IMR-90 (cell line): ENCODE measurements at regions not wholly inside any gene's neighbourhood (a gene's known extent, or its start where the extent isn't known, plus 50 kb on each side); places are given as distances from the start of the nearest gene placed in this dataset.

Source experiments
- ATAC-seq: fragments of 200-7000 bp; cut with Tn5 transposase; 2 replicates; pipeline ENCODE4 v1.9.1; 2020; ENCODE audit warnings: low read depth, mild to moderate bottlenecking, moderate library complexity
- BruUV-seq: library from RNA; stranded (reverse); fragments of 400-500 nt; replicated peaks from 2 replicates; lab custom pipeline; 2021; lab: Mats Ljungman, UMichigan
- CTCF ChIA-PET: fragments of 300-600 bp; formaldehyde crosslinking; extraction: SDS; loops from one replicate; lab custom pipeline; 2021; ENCODE audit warnings: antibody characterized with exemption; lab: Yijun Ruan, JAX
- POLR2A ChIA-PET: fragments of 300-600 bp; sonication (Branson Sonifier 250); formaldehyde crosslinking; loops from one replicate; lab custom pipeline; 2022; ENCODE audit warnings: antibody characterized with exemption; ENCODE audit not compliant: unreplicated experiment; lab: Charles Lee
- DNase-seq: peaks from one replicate; pipeline ENCODE4 v3.0.0; 2013
- H2AFZ ChIP-seq: replicated peaks from 2 replicates; pipeline ENCODE3; 2013; ENCODE audit warnings: low read length, mild to moderate bottlenecking; ENCODE audit not compliant: poor library complexity
- H2AK5ac ChIP-seq: 2 replicates; pipeline ENCODE4 v1.6.1; 2013; ENCODE audit warnings: low read depth, low read length, inconsistent platforms
- H2AK9ac ChIP-seq: replicated peaks from 2 replicates; pipeline ENCODE3; 2013; ENCODE audit warnings: mild to moderate bottlenecking, low read depth, low read length, moderate library complexity; ENCODE audit not compliant: poor library complexity
- H2BK120ac ChIP-seq: 2 replicates; pipeline ENCODE4 v1.6.1; 2013; ENCODE audit warnings: low read depth, low read length, inconsistent platforms
- H2BK15ac ChIP-seq: 3 replicates; pipeline ENCODE4 v1.6.1; 2013; ENCODE audit warnings: low read depth, low read length, inconsistent platforms
- H2BK20ac ChIP-seq: 2 replicates; pipeline ENCODE4 v1.6.1; 2013; ENCODE audit warnings: low read depth, mild to moderate bottlenecking, inconsistent platforms, low read length, moderate library complexity
- H2BK5ac ChIP-seq: 2 replicates; pipeline ENCODE4 v1.6.1; 2013; ENCODE audit warnings: mild to moderate bottlenecking, low read depth, low read length, inconsistent platforms; ENCODE audit not compliant: poor library complexity, severe bottlenecking
- H3K14ac ChIP-seq: replicated peaks from 2 replicates; pipeline ENCODE4 v1.6.1; 2013; ENCODE audit warnings: low read depth, low read length, inconsistent platforms
- H3K18ac ChIP-seq: 2 replicates; pipeline ENCODE4 v1.6.1; 2013; ENCODE audit warnings: low read depth, low read length, control low read depth
- H3K23ac ChIP-seq: 2 replicates; pipeline ENCODE4 v1.6.1; 2013; ENCODE audit warnings: low read depth, low read length, inconsistent platforms
- H3K27ac ChIP-seq: 2 replicates; pipeline ENCODE4 v1.5.1; 2013; ENCODE audit warnings: mild to moderate bottlenecking, control low read depth, low read length; ENCODE audit not compliant: insufficient read depth
- H3K27me3 ChIP-seq: 2 replicates; pipeline ENCODE4 v1.6.1; 2013; ENCODE audit warnings: low read length; ENCODE audit not compliant: control insufficient read depth, insufficient read depth
- H3K36me3 ChIP-seq: 2 replicates; pipeline ENCODE4 v1.6.1; 2013; ENCODE audit warnings: low read length, mixed read lengths; ENCODE audit not compliant: control insufficient read depth, insufficient read depth
- H3K4ac ChIP-seq: 2 replicates; pipeline ENCODE4 v1.6.1; 2013; ENCODE audit warnings: low read depth, low read length, inconsistent platforms
- H3K4me1 ChIP-seq: 2 replicates; pipeline ENCODE4 v1.6.1; 2013; ENCODE audit warnings: low read length, mixed read lengths; ENCODE audit not compliant: control insufficient read depth, insufficient read depth
- H3K4me2 ChIP-seq: 2 replicates; pipeline ENCODE4 v1.6.1; 2013; ENCODE audit warnings: low read depth, mild to moderate bottlenecking, control low read depth, low read length, moderate library complexity
- H3K4me3 ChIP-seq: 2 replicates; pipeline ENCODE4 v1.5.1; 2013; ENCODE audit warnings: low read depth, mild to moderate bottlenecking, control low read depth, low read length, moderate library complexity; ENCODE audit not compliant: insufficient read depth
- H3K56ac ChIP-seq: 2 replicates; pipeline ENCODE4 v1.6.1; 2013; ENCODE audit warnings: low read length, inconsistent platforms; ENCODE audit not compliant: insufficient read depth; ENCODE audit errors: extremely low read depth
- H3K79me1 ChIP-seq, 2 experiments: 2 replicates each; pipeline ENCODE4 v1.6.1; 2013; ENCODE audit warnings: low read length in 2 of 2, inconsistent platforms in 1 of 2, low read depth in 1 of 2
- H3K9ac ChIP-seq: 2 replicates; pipeline ENCODE4 v1.6.1; 2013; ENCODE audit warnings: low read depth, low read length, control low read depth
- H3K9me1 ChIP-seq: 2 replicates; pipeline ENCODE4 v1.6.1; 2013; ENCODE audit warnings: low read length, inconsistent platforms; ENCODE audit not compliant: insufficient read depth
- H3K9me3 ChIP-seq: 2 replicates; pipeline ENCODE4 v1.6.1; 2013; ENCODE audit warnings: low read length; ENCODE audit not compliant: control insufficient read depth, insufficient read depth
- H4K20me1 ChIP-seq: 2 replicates; pipeline ENCODE4 v1.6.1; 2013; ENCODE audit warnings: low read length, inconsistent platforms; ENCODE audit not compliant: insufficient read depth
- H4K5ac ChIP-seq: 2 replicates; pipeline ENCODE4 v1.6.1; 2013; ENCODE audit warnings: mild to moderate bottlenecking, low read depth, low read length, control low read depth
- H4K8ac ChIP-seq, 2 experiments: 2 replicates each; pipeline ENCODE4 v1.6.1; 2013; ENCODE audit warnings: low read depth in 2 of 2, low read length in 2 of 2, control low read depth in 1 of 2, inconsistent platforms in 1 of 2
- H4K91ac ChIP-seq: 2 replicates; pipeline ENCODE4 v1.6.1; 2013; ENCODE audit warnings: low read depth, low read length, inconsistent platforms; ENCODE audit not compliant: insufficient read depth
- BHLHE40 ChIP-seq: fragments of 150-350 bp; IDR thresholded peaks from 2 replicates; pipeline ENCODE4 v1.6.1; 2016; ENCODE audit warnings: mild to moderate bottlenecking, low read depth, low read length
- CEBPB ChIP-seq: IDR thresholded peaks from 2 replicates; pipeline ENCODE4 v1.6.1; 2012; ENCODE audit warnings: low read depth, low read length, improper control_type of control experiment
- CHD1 ChIP-seq: IDR thresholded peaks from 2 replicates; pipeline ENCODE4 v1.6.1; 2012; ENCODE audit warnings: low read depth, low read length, improper control_type of control experiment
- ELK1 ChIP-seq: fragments of 150-350 bp; IDR thresholded peaks from 2 replicates; pipeline ENCODE4 v1.6.1; 2016; ENCODE audit warnings: low read depth, mild to moderate bottlenecking, low read length, moderate library complexity, borderline replicate concordance
- FOS ChIP-seq: fragments of 150-350 bp; IDR thresholded peaks from 2 replicates; pipeline ENCODE4 v1.6.1; 2016; ENCODE audit warnings: low read depth, low read length
- MAZ ChIP-seq: IDR thresholded peaks from 2 replicates; pipeline ENCODE4 v1.6.1; 2012; ENCODE audit warnings: low read depth, mild to moderate bottlenecking, low read length, improper control_type of control experiment, moderate library complexity, borderline replicate concordance
- RFX5 ChIP-seq: IDR thresholded peaks from 2 replicates; pipeline ENCODE4 v1.8.0; 2012; ENCODE audit warnings: low read depth, mild to moderate bottlenecking, low read length, moderate library complexity
- SMC3 ChIP-seq: fragments of 150-350 bp; IDR thresholded peaks from 2 replicates; pipeline ENCODE4 v1.6.1; 2016; ENCODE audit warnings: low read depth, mild to moderate bottlenecking, antibody characterized with exemption, low read length, moderate library complexity
- USF2 ChIP-seq: fragments of 150-350 bp; IDR thresholded peaks from 2 replicates; pipeline ENCODE4 v1.6.1; 2017; ENCODE audit warnings: mild to moderate bottlenecking, antibody characterized with exemption, low read length, low read depth
- WGBS, 2 experiments: methylation state at CpG; one replicate each; pipeline versions ENCODE4 v1.1.5 to v1.1.7; 2013; ENCODE audit warnings: missing lambda C conversion rate in 2 of 2; ENCODE audit not compliant: insufficient read length in 1 of 2; ENCODE audit errors: extremely low coverage in 2 of 2; 5-methylcytosine and 5-hydroxymethylcytosine counted together
- dilution Hi-C: fragments of 300-500 bp; cut with HindIII; formaldehyde crosslinking; loops from one replicate; pipeline ENCODE4 v1.14.3; 2018; ENCODE audit warnings: low sequenced_read_pairs; ENCODE audit not compliant: unreplicated experiment
- in situ Hi-C: fragments of 300-500 bp; cut with MboI; formaldehyde crosslinking; loops from 3 replicates; pipeline ENCODE4 v1.14.3; 2019; ENCODE audit warnings: low sequenced_read_pairs, inconsistent platforms, mixed read lengths
- intact Hi-C: fragments of 100-400 bp; cut with micrococcal nuclease; formaldehyde crosslinking; loops from 2 replicates; pipeline ENCODE4 v1.10.0; 2022

GRCh38 chr17:14016858-14017257 lies 52.4 kb upstream of the COX10 start:
- CTCF ChIA-PET, result no interaction called here
- no peaks in the 10 kb centered on the region for H4K20me1 ChIP-seq
- BruUV-seq, result no TSS peak
- no peak overlapping the region for H4K91ac ChIP-seq
- H3K23ac ChIP-seq, result no peak overlapping the region
- H2AK5ac ChIP-seq, result no peak overlapping the region
- no peak overlapping the region for H2BK20ac ChIP-seq
- H2AK9ac ChIP-seq, result no peak overlapping the region
- no peak overlapping the region for H2BK5ac ChIP-seq
- no peaks in the 10 kb centered on the region for H3K9me3 ChIP-seq
- ATAC-seq, result no peak
- no peak overlapping the region for H3K18ac ChIP-seq
- H3K4me1 ChIP-seq, result peaks cover 2% of the 10 kb centered on the region
- no peak overlapping the region for H4K5ac ChIP-seq
- no peak for TF ChIP-seq FOS
- TF ChIP-seq CEBPB, result no peak
- no peak for TF ChIP-seq RFX5
- TF ChIP-seq USF2, result no peak
- no peak for TF ChIP-seq BHLHE40
- no peak for TF ChIP-seq ELK1
- TF ChIP-seq CHD1, result no peak
- TF ChIP-seq MAZ, result no peak
- TF ChIP-seq SMC3, result no peak
- H2BK15ac ChIP-seq, result no peak overlapping the region
- no peak overlapping the region for H3K14ac ChIP-seq
- H2BK120ac ChIP-seq, result no peak overlapping the region
- intact Hi-C loops, result no loop called here
- no peaks in the 10 kb centered on the region for H3K27me3 ChIP-seq
- H3K9ac ChIP-seq, result no peak overlapping the region
- H3K27ac ChIP-seq, result no peak overlapping the region
- H3K56ac ChIP-seq, result no peak overlapping the region
- H3K4ac ChIP-seq, result no peak overlapping the region
- H3K4me2 ChIP-seq, result no peak overlapping the region
- DNase-seq, result no peak
- no CpG with 5 or more reads among the region's 3 CpGs for WGBS, 2 experiments
- dilution Hi-C loops, result no loop called here
- peaks cover 2% of the 10 kb centered on the region; the same call in 1 of the 2 replicates for H3K9me1 ChIP-seq
- POLR2A ChIA-PET, result no interaction called here
- H3K36me3 ChIP-seq, result no peaks in the 10 kb centered on the region
- H3K4me3 ChIP-seq, result no peak overlapping the region
- in situ Hi-C loops, result no loop called here
- no peak overlapping the region for H2AFZ ChIP-seq
- H4K8ac ChIP-seq, result no peak overlapping the region
- H3K79me1 ChIP-seq, result no peaks in the 10 kb centered on the region
